HCT116 (cell line): ENCODE measurements at regions not wholly inside any gene's neighbourhood (a gene's known extent, or its start where the extent isn't known, plus 50 kb on each side); places are given as distances from the start of the nearest gene placed in this dataset.

Source experiments
- ATAC-seq: fragments of 200-7000 bp; cut with Tn5 transposase; 2 replicates; pipeline ENCODE4 v1.9.1; 2020; ENCODE audit warnings: mild to moderate bottlenecking, moderate library complexity
- BruUV-seq: library from RNA; stranded (reverse); fragments of 400-500 nt; replicated peaks from 2 replicates; lab custom pipeline; 2021; lab: Mats Ljungman, UMichigan
- CTCF ChIA-PET: fragments of 300-600 bp; sonication (Branson Sonifier 250); formaldehyde crosslinking; loops from one replicate; lab custom pipeline; 2021; ENCODE audit warnings: antibody characterized with exemption; lab: Charles Lee
- POLR2A ChIA-PET: fragments of 300-600, 350-600 bp; sonication (Branson Sonifier 250); formaldehyde crosslinking; loops from one replicate; lab custom pipeline; 2021; ENCODE audit warnings: antibody characterized with exemption; lab: Charles Lee
- RAD21 ChIA-PET, 2 experiments: fragments of 300-600 bp; sonication (Branson Sonifier 250); formaldehyde crosslinking; loops; one replicate each; lab custom pipeline; 2023; ENCODE audit warnings: low total read pairs in 2 of 2; ENCODE audit not compliant: uncharacterized antibody in 2 of 2, unreplicated experiment in 2 of 2, low non-redundant PET in 1 of 2; lab: Charles Lee
- DNase-seq: peaks from one replicate; pipeline ENCODE4 v3.0.0-alpha.2; 2010; ENCODE audit warnings: low read depth, low spot score
- H2AFZ ChIP-seq: fragments of 200-600 bp; shearing (Covaris generic), sonication (generic); 2 replicates; pipeline ENCODE4 v1.6.1; 2017; ENCODE audit warnings: low read depth, mixed run types, mixed read lengths, antibody characterized with exemption, low read length; ENCODE audit not compliant: poor library complexity, severe bottlenecking
- H3K27ac ChIP-seq: 2 replicates; pipeline ENCODE4 v1.5.1; 2012; ENCODE audit warnings: low read depth, low read length
- H3K27me3 ChIP-seq: fragments of 200-600 bp; sonication (generic); 2 replicates; pipeline ENCODE4 v1.6.1; 2016; ENCODE audit warnings: mixed run types, low read length, mixed read lengths; ENCODE audit not compliant: insufficient read depth
- H3K36me3 ChIP-seq, 2 experiments: fragments of 200-500 bp in 1 of 2; fragments of 200-600 bp in 1 of 2; sonication (Bioruptor generic) in 1 of 2; sonication (generic) in 1 of 2; 2 replicates each; pipeline versions ENCODE4 v1.5.1 to v1.6.1; 2014 to 2016; ENCODE audit warnings: low read length in 2 of 2, inconsistent platforms in 1 of 2, mixed read lengths in 1 of 2, mixed run types in 1 of 2; ENCODE audit not compliant: insufficient read depth in 2 of 2, control insufficient read depth in 1 of 2
- H3K4me1 ChIP-seq, 2 experiments: fragments of 200-600 bp in 1 of 2; sonication (generic) in 1 of 2; 2 replicates each; pipeline versions ENCODE4 v1.5.1 to v1.6.1; 2012 to 2017; ENCODE audit warnings: low read length in 2 of 2, inconsistent platforms in 1 of 2, mild to moderate bottlenecking in 1 of 2, mixed read lengths in 1 of 2, mixed run types in 1 of 2, moderate library complexity in 1 of 2; ENCODE audit not compliant: insufficient read depth in 2 of 2, control insufficient read depth in 1 of 2
- H3K4me2 ChIP-seq: fragments of 200-600 bp; sonication (generic); 2 replicates; pipeline ENCODE4 v1.6.1; 2017; ENCODE audit warnings: mixed run types, low read length, mixed read lengths
- H3K4me3 ChIP-seq, 2 experiments: fragments of 200-600 bp in 1 of 2; sonication (generic) in 1 of 2; replicated peaks in 1 of 2; 2 replicates each; pipeline ENCODE4 v1.5.1; 2011 to 2016; ENCODE audit warnings: low read length in 2 of 2, control low read depth in 1 of 2, low read depth in 1 of 2, mild to moderate bottlenecking in 1 of 2, mixed read lengths in 1 of 2, mixed run types in 1 of 2
- H3K79me2 ChIP-seq: fragments of 200-600 bp; sonication (generic); 2 replicates; pipeline ENCODE4 v1.6.1; 2017; ENCODE audit warnings: mild to moderate bottlenecking, mixed run types, low read length, moderate library complexity, mixed read lengths; ENCODE audit not compliant: insufficient read depth
- H3K9ac ChIP-seq: fragments of 200-600 bp; sonication (generic); 2 replicates; pipeline ENCODE4 v1.6.1; 2016; ENCODE audit warnings: low read length, mixed read lengths
- H3K9me2 ChIP-seq: fragments of 200-600 bp; sonication (generic), shearing (Covaris generic); 2 replicates; pipeline ENCODE4 v1.6.1; 2017; ENCODE audit warnings: mixed run types, mild to moderate bottlenecking, moderate library complexity; ENCODE audit not compliant: insufficient read depth
- H3K9me3 ChIP-seq, 2 experiments: fragments of 200-500 bp in 1 of 2; fragments of 200-600 bp in 1 of 2; sonication (Bioruptor generic) in 1 of 2; sonication (generic) in 1 of 2; 2 replicates each; pipeline ENCODE4 v1.6.1; 2014 to 2017; ENCODE audit warnings: low read length in 2 of 2, mixed read lengths in 2 of 2, inconsistent platforms in 1 of 2, low read depth in 1 of 2, mild to moderate bottlenecking in 1 of 2, mixed run types in 1 of 2, moderate library complexity in 1 of 2; ENCODE audit not compliant: control insufficient read depth in 1 of 2, insufficient read depth in 1 of 2
- H4K20me1 ChIP-seq: fragments of 200-600 bp; sonication (generic), shearing (Covaris generic); 2 replicates; pipeline ENCODE4 v1.6.1; 2017; ENCODE audit warnings: mixed run types, mild to moderate bottlenecking, moderate library complexity; ENCODE audit not compliant: insufficient read depth
- EZH2 ChIP-seq: fragments of 200-600 bp; sonication (generic); IDR thresholded peaks from 2 replicates; pipeline ENCODE4 v1.6.1; 2017; ENCODE audit warnings: antibody characterized with exemption, mixed run types
- FOSL1 ChIP-seq: IDR thresholded peaks from 2 replicates; pipeline ENCODE4 v1.6.1; 2012; ENCODE audit warnings: low read depth
- JUND ChIP-seq: IDR thresholded peaks from 2 replicates; pipeline ENCODE4 v1.6.1; 2012
- MAX ChIP-seq: IDR thresholded peaks from 2 replicates; pipeline ENCODE4 v1.6.1; 2012
- POLR2A ChIP-seq: IDR thresholded peaks from 2 replicates; pipeline ENCODE4 v1.7.0; 2011; ENCODE audit warnings: borderline replicate concordance; ENCODE audit not compliant: insufficient read depth, insufficient read length; ENCODE audit errors: extremely low read depth
- POLR2AphosphoS5 ChIP-seq: IDR thresholded peaks from 2 replicates; pipeline ENCODE4 v1.6.1; 2011; ENCODE audit warnings: mild to moderate bottlenecking, low read depth, low read length, moderate library complexity
- RAD21 ChIP-seq: IDR thresholded peaks from 2 replicates; pipeline ENCODE4 v1.6.1; 2012; ENCODE audit warnings: low read depth, mild to moderate bottlenecking
- REST ChIP-seq: IDR thresholded peaks from 2 replicates; pipeline ENCODE4 v1.6.1; 2012; ENCODE audit warnings: low read depth
- SIN3A ChIP-seq: IDR thresholded peaks from 2 replicates; pipeline ENCODE4 v1.6.1; 2012; ENCODE audit warnings: low read depth
- SP1 ChIP-seq: IDR thresholded peaks from 2 replicates; pipeline ENCODE4 v1.6.1; 2012; ENCODE audit warnings: low read depth
- SRF ChIP-seq: IDR thresholded peaks from 2 replicates; pipeline ENCODE4 v1.6.1; 2012; ENCODE audit warnings: low read depth
- ZBTB33 ChIP-seq: IDR thresholded peaks from 2 replicates; pipeline ENCODE4 v1.6.1; 2011; ENCODE audit warnings: mild to moderate bottlenecking, low read length, moderate library complexity; ENCODE audit not compliant: insufficient replicate concordance; ENCODE audit errors: extremely low read depth
- ZFX ChIP-seq: fragments of 450-650 bp; IDR thresholded peaks from 2 replicates; pipeline ENCODE4 v1.6.1; 2017
- intact Hi-C: fragments of 100-400 bp; cut with micrococcal nuclease; formaldehyde crosslinking; loops from 2 replicates; pipeline ENCODE4 v1.10.0; 2022

- H3K4me3 ChIP-seq = no peak overlapping the region
- peak; percentile 47; the same call in 1 of the 2 replicates for ATAC-seq
- peak overlapping the region; percentile 36 for H3K4me2 ChIP-seq
- no peaks in the 10 kb centered on the region for H4K20me1 ChIP-seq
- no peaks in the 10 kb centered on the region for H3K79me2 ChIP-seq
- intact Hi-C loops = no loop called here
- H3K27me3 ChIP-seq = no peaks in the 10 kb centered on the region
- H3K9ac ChIP-seq = no peak overlapping the region
- H3K9me3 ChIP-seq = no peaks in the 10 kb centered on the region
- H3K4me1 ChIP-seq = peaks cover 0 to 9% of the 10 kb centered on the region in 2 experiments; a peak in 2 of 4 replicates
- TF ChIP-seq JUND (peak; percentile 10; the same call in 1 of the 2 replicates), SP1 (0 out of 2 replicates have a peak, but pooled peaks have one; percentile 13), POLR2AphosphoS5 (no peak), FOSL1 (peak; percentile 56), REST (no peak)
- no peaks in the 10 kb centered on the region for H3K36me3 ChIP-seq
- DNase-seq = peak; percentile 0
- RAD21 ChIA-PET = no interaction called here
- CTCF ChIA-PET = no interaction called here
- peak overlapping the region; percentile 89 for H2AFZ ChIP-seq
- no peaks in the 10 kb centered on the region for H3K9me2 ChIP-seq
- POLR2A ChIA-PET = no interaction called here
- no TSS peak for BruUV-seq
- no peak overlapping the region for H3K27ac ChIP-seq
Measured at GRCh38 chr14:37655418-37655817, 60.0 kb downstream of the TTC6 start.

- Histone ChIP-seq H3K4me1 (peaks cover 0 to 9% of the 10 kb centered on the region in 2 experiments; a peak in 2 of 4 replicates), H3K4me2 (no peak overlapping the region), H3K9me3 (no peaks in the 10 kb centered on the region), H3K9ac (no peak overlapping the region), H3K27ac (no peak overlapping the region), H3K4me3 (no peak overlapping the region), H3K9me2 (no peaks in the 10 kb centered on the region), H3K36me3 (no peaks in the 10 kb centered on the region), H4K20me1 (no peaks in the 10 kb centered on the region), H3K27me3 (no peaks in the 10 kb centered on the region), H3K79me2 (no peaks in the 10 kb centered on the region), H2AFZ (no peak overlapping the region)
- ChIA-PET POLR2A (no interaction called here), RAD21 (no interaction called here), CTCF (no interaction called here)
- intact Hi-C loops = no loop called here
- DNase-seq (no peak), ATAC-seq (no peak)
- BruUV-seq = no TSS peak
- TF ChIP-seq JUND (no peak), POLR2A (no peak), RAD21 (no peak), ZBTB33 (no peak), FOSL1 (no peak), SIN3A (no peak), EZH2 (no peak), MAX (no peak), SRF (no peak), ZFX (no peak)
Measured at GRCh38 chr14:37658156-37658555, 62.7 kb downstream of the TTC6 start.
